ENCODE measurements at regions not wholly inside any gene's neighbourhood (a gene's known extent, or its start where the extent isn't known, plus 50 kb on each side); places are given as distances from the start of the nearest gene placed in this dataset.
"Not testable (repeated sequence)": the region's sequence is repeated elsewhere in the genome, so short reads cannot be mapped to it uniquely, and the experiment has no call there.

- peaks cover 6% of the 10 kb centered on the region for H3K36me3 Mint-ChIP-seq
- H3K9me3 ChIP-seq, result no peaks in the 10 kb centered on the region
- peak overlapping the region in 1 of 2 donors; percentile 25 for H3K27ac Mint-ChIP-seq
- no peaks in the 10 kb centered on the region for H3K36me3 ChIP-seq (ENCODE audit: control insufficient read depth in 2 of 2, extremely low read depth in 1 of 2, insufficient read depth in 1 of 2, low read length in 1 of 2)
- H3K9me3 Mint-ChIP-seq, result no peaks in the 10 kb centered on the region
- peaks cover 0 to 4% of the 10 kb centered on the region in 2 experiments for H3K27me3 ChIP-seq (replicated peaks in 1 of 2; ENCODE audit: control insufficient read depth in 2 of 2, extremely low read depth in 1 of 2, insufficient read depth in 2 of 2, low read length in 1 of 2)
- peaks cover 0 to 2% of the 10 kb centered on the region in 2 experiments for H3K4me1 ChIP-seq (ENCODE audit: control insufficient read depth in 1 of 2, extremely low read depth in 1 of 2, insufficient read depth in 2 of 2, low read length in 2 of 2)
- H3K27me3 Mint-ChIP-seq, result peaks cover 0 to 5% of the 10 kb centered on the region in 2 donors
- POLR2A ChIA-PET, result interaction anchor here in 1 of 2 donors (0.6 kb wide), 1 partner anchor 54 kb away, joined by 3 read pairs; no protein-coding TSS in a partner anchor
- peaks cover 10 to 33% (median 14%) of the 10 kb centered on the region in 3 donors for H3K4me1 Mint-ChIP-seq
- CTCF ChIA-PET, result no interaction called here
- H3K27ac ChIP-seq (ENCODE audit: low read length), result no peak overlapping the region
- ATAC-seq (replicated peaks in 1 of 4), result no peak
- H3K4me3 Mint-ChIP-seq, result no peak overlapping the region
- DNase-seq, result no peak
- H3K4me3 ChIP-seq (ENCODE audit: control insufficient read depth in 1 of 2, extremely low read depth in 1 of 2, low read length in 1 of 2), result no peak overlapping the region
- 20% methylated on average over 1 of the region's 5 CpGs for WGBS (ENCODE audit: insufficient coverage)
These were observed 94.0 kb upstream of the UMPS start for GRCh38 chr3:124636101-124636862.

GRCh38 chr3:124636863-124637296 is 93.4 kb upstream of the UMPS start:
- no peaks in the 10 kb centered on the region for H3K9me3 ChIP-seq
- H3K27ac ChIP-seq (ENCODE audit: low read length), result no peak overlapping the region
- Mint-ChIP-seq H3K27me3 (peaks cover 0 to 5% of the 10 kb centered on the region in 2 donors), H3K27ac (no peak overlapping the region), H3K36me3 (peaks cover 6% of the 10 kb centered on the region), H3K4me1 (peaks cover 10 to 34% (median 14%) of the 10 kb centered on the region in 3 donors), H3K4me3 (no peak overlapping the region), H3K9me3 (no peaks in the 10 kb centered on the region)
- no peak overlapping the region for H3K4me3 ChIP-seq (ENCODE audit: control insufficient read depth in 1 of 2, extremely low read depth in 1 of 2, low read length in 1 of 2)
- H3K36me3 ChIP-seq (ENCODE audit: control insufficient read depth in 2 of 2, extremely low read depth in 1 of 2, insufficient read depth in 1 of 2, low read length in 1 of 2), result no peaks in the 10 kb centered on the region
- ChIA-PET POLR2A (no interaction called here), CTCF (no interaction called here)
- H3K27me3 ChIP-seq (replicated peaks in 1 of 2; ENCODE audit: control insufficient read depth in 2 of 2, extremely low read depth in 1 of 2, insufficient read depth in 2 of 2, low read length in 1 of 2), result peaks cover 0 to under 1% of the 10 kb centered on the region in 2 experiments
- 100% methylated on average over 1 of the region's 4 CpGs for WGBS (ENCODE audit: insufficient coverage)
- no peak for DNase-seq
- H3K4me1 ChIP-seq (ENCODE audit: control insufficient read depth in 1 of 2, extremely low read depth in 1 of 2, insufficient read depth in 2 of 2, low read length in 2 of 2), result peaks cover 0 to 2% of the 10 kb centered on the region in 2 experiments
- ATAC-seq (replicated peaks in 1 of 4), result no peak

GRCh38 chr3:124639406-124640237 is 90.6 kb upstream of the UMPS start:
- no peaks in the 10 kb centered on the region for H3K36me3 ChIP-seq (ENCODE audit: control insufficient read depth in 2 of 2, extremely low read depth in 1 of 2, insufficient read depth in 1 of 2, low read length in 1 of 2)
- no peaks in the 10 kb centered on the region for H3K27me3 ChIP-seq (replicated peaks in 1 of 2; ENCODE audit: control insufficient read depth in 2 of 2, extremely low read depth in 1 of 2, insufficient read depth in 2 of 2, low read length in 1 of 2)
- ATAC-seq (replicated peaks in 1 of 4), result peak; percentile 58 to 79 (median 70)
- DNase-seq, result peak in 1 of 35 experiments; percentile 11
- Mint-ChIP-seq H3K27ac (peak overlapping the region; percentile 58 to 71), H3K36me3 (no peaks in the 10 kb centered on the region), H3K9me3 (no peaks in the 10 kb centered on the region), H3K4me1 (peaks cover 10 to 34% (median 14%) of the 10 kb centered on the region in 3 donors), H3K27me3 (peaks cover 0 to 5% of the 10 kb centered on the region in 2 donors), H3K4me3 (peak overlapping the region; percentile 33 to 59 (median 58))
- no CpG with 5 or more reads among the region's 6 CpGs for WGBS (ENCODE audit: insufficient coverage)
- ChIA-PET POLR2A (no interaction called here), CTCF (interaction anchor here in 1 of 2 donors (1.1 kb wide), 1 partner anchor 31 kb away, joined by 3 read pairs; no protein-coding TSS in a partner anchor)
- H3K4me3 ChIP-seq (ENCODE audit: control insufficient read depth in 1 of 2, extremely low read depth in 1 of 2, low read length in 1 of 2), result peak overlapping the region in 1 of 2 donors; percentile 5
- no peaks in the 10 kb centered on the region for H3K9me3 ChIP-seq
- H3K4me1 ChIP-seq (ENCODE audit: control insufficient read depth in 1 of 2, extremely low read depth in 1 of 2, insufficient read depth in 2 of 2, low read length in 2 of 2), result peaks cover 0 to 2% of the 10 kb centered on the region in 2 experiments
- H3K27ac ChIP-seq (ENCODE audit: low read length), result peak overlapping the region; percentile 35

- WGBS (ENCODE audit: insufficient coverage), result 70% methylated on average over 6 of the region's 9 CpGs
- Mint-ChIP-seq H3K4me1 (peaks cover 10 to 31% (median 14%) of the 10 kb centered on the region in 3 donors), H3K4me3 (no peak overlapping the region), H3K27ac (peak overlapping the region in 1 of 2 donors; percentile 71), H3K36me3 (no peaks in the 10 kb centered on the region), H3K9me3 (no peaks in the 10 kb centered on the region), H3K27me3 (peaks cover 0 to 1% of the 10 kb centered on the region in 2 donors)
- no peak overlapping the region for H3K27ac ChIP-seq (ENCODE audit: low read length)
- H3K4me3 ChIP-seq (ENCODE audit: control insufficient read depth in 1 of 2, extremely low read depth in 1 of 2, low read length in 1 of 2), result no peak overlapping the region
- ATAC-seq (replicated peaks in 1 of 4) (no peak), DNase-seq (no peak)
- CTCF ChIA-PET, result interaction anchor here in 1 of 2 donors (1.1 kb wide), 1 partner anchor 30 kb away, joined by 3 read pairs; no protein-coding TSS in a partner anchor
- H3K36me3 ChIP-seq (ENCODE audit: control insufficient read depth in 2 of 2, extremely low read depth in 1 of 2, insufficient read depth in 1 of 2, low read length in 1 of 2), result no peaks in the 10 kb centered on the region
- H3K9me3 ChIP-seq, result no peaks in the 10 kb centered on the region
- POLR2A ChIA-PET, result no interaction called here
- H3K4me1 ChIP-seq (ENCODE audit: control insufficient read depth in 1 of 2, extremely low read depth in 1 of 2, insufficient read depth in 2 of 2, low read length in 2 of 2), result peaks cover 0 to 2% of the 10 kb centered on the region in 2 experiments
- H3K27me3 ChIP-seq (replicated peaks in 1 of 2; ENCODE audit: control insufficient read depth in 2 of 2, extremely low read depth in 1 of 2, insufficient read depth in 2 of 2, low read length in 1 of 2), result no peaks in the 10 kb centered on the region
These were observed 89.5 kb upstream of the UMPS start for GRCh38 chr3:124640635-124641306.

GRCh38 chr3:124643453-124643852 is 86.8 kb upstream of the UMPS start:
- CTCF ChIA-PET, result no interaction called here
- peaks cover 4 to 8% of the 10 kb centered on the region in 2 donors for H3K27me3 Mint-ChIP-seq
- no CpG with 5 or more reads among the region's 6 CpGs for WGBS (ENCODE audit: insufficient coverage)

GRCh38 chr3:124646186-124646585 is 84.1 kb upstream of the UMPS start:
- not testable (repeated sequence) for H3K4me1 ChIP-seq (ENCODE audit: control insufficient read depth in 1 of 2, extremely low read depth in 1 of 2, insufficient read depth in 2 of 2, low read length in 2 of 2); H3K36me3 ChIP-seq (ENCODE audit: control insufficient read depth in 2 of 2, extremely low read depth in 1 of 2, insufficient read depth in 1 of 2, low read length in 1 of 2); H3K9me3 Mint-ChIP-seq; H3K4me3 Mint-ChIP-seq; H3K9me3 ChIP-seq; ATAC-seq (replicated peaks in 1 of 4); H3K27ac Mint-ChIP-seq; H3K36me3 Mint-ChIP-seq; DNase-seq; H3K4me3 ChIP-seq (ENCODE audit: control insufficient read depth in 1 of 2, extremely low read depth in 1 of 2, low read length in 1 of 2); H3K27ac ChIP-seq (ENCODE audit: low read length)
- CTCF ChIA-PET, result interaction anchor here in 1 of 2 donors (0.7 kb wide), 1 partner anchor 43 kb away, joined by 3 read pairs; no protein-coding TSS in a partner anchor
- WGBS (ENCODE audit: insufficient coverage), result no CpG with 5 or more reads among the region's 4 CpGs
- peaks cover 0 to 11% (median 0%) of the 10 kb centered on the region in 3 donors for H3K4me1 Mint-ChIP-seq
- H3K27me3 ChIP-seq (replicated peaks in 1 of 2; ENCODE audit: control insufficient read depth in 2 of 2, extremely low read depth in 1 of 2, insufficient read depth in 2 of 2, low read length in 1 of 2), result peaks cover 0 to 17% of the 10 kb centered on the region in 2 experiments
- POLR2A ChIA-PET, result interaction anchor here in 1 of 2 donors (0.9 kb wide), 1 partner anchor 23 kb away, joined by 3 read pairs; no protein-coding TSS in a partner anchor
- H3K27me3 Mint-ChIP-seq, result peaks cover 8 to 11% of the 10 kb centered on the region in 2 donors

More at GRCh38 chr3:124643453-124643852, 86.8 kb upstream of the UMPS start:
- Mint-ChIP-seq H3K4me1 (peaks cover 10 to 24% (median 14%) of the 10 kb centered on the region in 3 donors), H3K9me3 (no peaks in the 10 kb centered on the region), H3K4me3 (no peak overlapping the region), H3K36me3 (peaks cover 6% of the 10 kb centered on the region), H3K27ac (no peak overlapping the region)
- ATAC-seq (replicated peaks in 1 of 4) (no peak), DNase-seq (no peak)
- Histone ChIP-seq H3K36me3 (ENCODE audit: control insufficient read depth in 2 of 2, extremely low read depth in 1 of 2, insufficient read depth in 1 of 2, low read length in 1 of 2) (no peaks in the 10 kb centered on the region), H3K4me1 (ENCODE audit: control insufficient read depth in 1 of 2, extremely low read depth in 1 of 2, insufficient read depth in 2 of 2, low read length in 2 of 2) (peaks cover 0 to 2% of the 10 kb centered on the region in 2 experiments), H3K27ac (ENCODE audit: low read length) (no peak overlapping the region), H3K4me3 (ENCODE audit: control insufficient read depth in 1 of 2, extremely low read depth in 1 of 2, low read length in 1 of 2) (no peak overlapping the region), H3K27me3 (replicated peaks in 1 of 2; ENCODE audit: control insufficient read depth in 2 of 2, extremely low read depth in 1 of 2, insufficient read depth in 2 of 2, low read length in 1 of 2) (peaks cover 0 to 10% of the 10 kb centered on the region in 2 experiments), H3K9me3 (no peaks in the 10 kb centered on the region)
- POLR2A ChIA-PET, result no interaction called here

Measured in T-cell (primary cell).